ENCODE measurements at regions not wholly inside any gene's neighbourhood (a gene's known extent, or its start where the extent isn't known, plus 50 kb on each side); places are given as distances from the start of the nearest gene placed in this dataset.

DNA sequence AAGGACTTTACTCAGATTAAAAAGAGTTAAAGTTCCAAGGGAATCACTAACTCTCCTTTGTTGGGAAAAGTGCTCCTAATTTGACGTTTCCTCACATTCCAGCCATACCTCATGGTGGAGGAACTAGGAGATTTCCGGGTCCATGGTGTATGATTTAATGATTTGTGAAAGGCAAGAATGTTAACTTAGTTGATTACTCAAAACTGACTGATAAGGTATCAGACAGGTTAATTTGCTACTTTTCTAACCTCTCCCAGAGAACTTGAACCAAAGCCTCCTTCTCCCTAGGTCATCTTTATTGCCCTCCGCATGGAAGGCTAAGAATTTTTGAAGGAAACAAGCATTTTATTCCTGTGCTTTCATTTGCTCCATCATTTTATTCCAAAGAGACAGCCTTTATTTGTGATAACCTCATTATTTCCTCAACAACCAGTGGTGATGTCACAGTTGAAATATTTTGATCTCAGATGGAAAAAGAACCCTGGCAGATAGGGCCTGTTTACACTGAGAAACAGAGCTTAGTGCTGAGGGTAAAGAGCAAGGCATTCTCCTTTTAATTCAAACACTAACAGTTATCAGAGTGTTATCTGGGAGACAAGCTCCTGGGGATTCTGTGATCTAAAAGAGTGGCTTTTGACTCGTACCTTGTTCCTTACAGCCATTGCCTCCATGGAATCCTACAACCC, 57.4 kb upstream of the BMP2 start:
- Histone ChIP-seq H3K27me3 (ENCODE audit: control insufficient read depth in 3 of 3, insufficient read depth in 3 of 3, low read length in 2 of 3) (no peaks in the 10 kb centered on the region), H3K4me1 (ENCODE audit: control insufficient read depth in 5 of 5, insufficient read depth in 5 of 5, low read length in 5 of 5) (peaks cover 0 to 16% (median 8%) of the 10 kb centered on the region in 5 donors), H3K9ac (ENCODE audit: insufficient read depth in 1 of 2, low read length in 2 of 2) (no peak overlapping the region), H3K27ac (ENCODE audit: low read depth in 1 of 2, low read length in 1 of 2) (no peak overlapping the region), H3K9me3 (ENCODE audit: control insufficient read depth in 4 of 4, insufficient read depth in 3 of 4, low read length in 3 of 4) (no peaks in the 10 kb centered on the region), H3K4me3 (no peak overlapping the region), H3K36me3 (ENCODE audit: control insufficient read depth in 4 of 4, insufficient read depth in 4 of 4, low read length in 4 of 4) (no peaks in the 10 kb centered on the region)
- ATAC-seq (ENCODE audit: insufficient read depth, low FRiP score): no peak
- 68 to 82% methylated on average over 4 of the region's 4 CpGs for WGBS, 2 donors
- TF ChIP-seq CTCF (IDR thresholded peaks at IDR 0.05; ENCODE audit: control extremely low read depth, extremely low read depth): no peak
- no peak for DNase-seq

DNA sequence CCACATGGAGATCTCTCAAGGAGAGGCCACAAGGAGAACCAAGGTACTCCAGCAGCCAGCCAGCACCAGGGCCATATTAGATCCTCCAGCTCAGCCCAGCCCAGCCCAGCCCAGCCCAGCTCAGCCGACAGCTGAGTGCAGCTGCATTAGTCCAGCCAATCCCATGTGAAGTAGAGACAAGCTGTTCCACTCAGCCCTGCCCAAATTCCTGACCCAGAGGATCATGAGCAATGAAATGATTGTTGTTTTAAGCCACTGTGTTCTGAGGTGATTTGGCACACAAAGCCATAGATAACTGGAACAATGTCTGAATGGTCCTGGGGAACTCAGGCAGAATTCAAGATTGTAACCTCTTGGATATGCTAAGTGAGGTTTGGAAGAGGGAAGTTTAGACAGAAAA, 59.5 kb upstream of the BMP2 start:
- 35 to 47% methylated on average over 1 of the region's 1 CpG for WGBS, 2 donors

GRCh38 chr20:6707321-6707831, 60.1 kb upstream of the BMP2 start:
- Histone ChIP-seq H3K9me3 (ENCODE audit: control insufficient read depth in 4 of 4, insufficient read depth in 3 of 4, low read length in 3 of 4) (no peaks in the 10 kb centered on the region), H3K27me3 (ENCODE audit: control insufficient read depth in 3 of 3, insufficient read depth in 3 of 3, low read length in 2 of 3) (no peaks in the 10 kb centered on the region), H3K4me3 (no peak overlapping the region), H3K27ac (ENCODE audit: low read depth in 1 of 2, low read length in 1 of 2) (peak overlapping the region in 1 of 2 donors; percentile 71), H3K4me1 (ENCODE audit: control insufficient read depth in 5 of 5, insufficient read depth in 5 of 5, low read length in 5 of 5) (peaks cover 0 to 16% (median 8%) of the 10 kb centered on the region in 5 donors), H3K9ac (ENCODE audit: insufficient read depth in 1 of 2, low read length in 2 of 2) (no peak overlapping the region), H3K36me3 (ENCODE audit: control insufficient read depth in 4 of 4, insufficient read depth in 4 of 4, low read length in 4 of 4) (no peaks in the 10 kb centered on the region)
- 31 to 53% methylated on average over 7 of the region's 7 CpGs for WGBS, 2 donors
- DNase-seq (no peak), ATAC-seq (ENCODE audit: insufficient read depth, low FRiP score) (no peak)
- TF ChIP-seq CTCF (IDR thresholded peaks at IDR 0.05; ENCODE audit: control extremely low read depth, extremely low read depth): no peak

More for the DNA sequence above, 59.5 kb upstream of the BMP2 start:
- Histone ChIP-seq H3K9me3 (ENCODE audit: control insufficient read depth in 4 of 4, insufficient read depth in 3 of 4, low read length in 3 of 4) (no peaks in the 10 kb centered on the region), H3K27ac (ENCODE audit: low read depth in 1 of 2, low read length in 1 of 2) (peak overlapping the region in 1 of 2 donors; percentile 71), H3K4me1 (ENCODE audit: control insufficient read depth in 5 of 5, insufficient read depth in 5 of 5, low read length in 5 of 5) (peaks cover 0 to 16% (median 8%) of the 10 kb centered on the region in 5 donors), H3K36me3 (ENCODE audit: control insufficient read depth in 4 of 4, insufficient read depth in 4 of 4, low read length in 4 of 4) (no peaks in the 10 kb centered on the region), H3K9ac (ENCODE audit: insufficient read depth in 1 of 2, low read length in 2 of 2) (no peak overlapping the region), H3K4me3 (no peak overlapping the region), H3K27me3 (ENCODE audit: control insufficient read depth in 3 of 3, insufficient read depth in 3 of 3, low read length in 2 of 3) (no peaks in the 10 kb centered on the region)
- DNase-seq: peak; percentile 65 to 76 (median 66)
- no peak for TF ChIP-seq CTCF (IDR thresholded peaks at IDR 0.05; ENCODE audit: control extremely low read depth, extremely low read depth)
- peak; percentile 63 for ATAC-seq (ENCODE audit: insufficient read depth, low FRiP score)
